ENCODE measurements at regions not wholly inside any gene's neighbourhood (a gene's known extent, or its start where the extent isn't known, plus 50 kb on each side); places are given as distances from the start of the nearest gene placed in this dataset.

- TF ChIP-seq CTCF (IDR thresholded peaks at IDR 0.05) (no peak), POLR2A (IDR thresholded peaks at IDR 0.05) (no peak), POLR2AphosphoS5 (IDR thresholded peaks at IDR 0.05) (no peak)
- 76% methylated on average over 2 of the region's 2 CpGs for WGBS
- intact Hi-C loops (cut with DNase I) = no loop called here
- H3K27me3 ChIP-seq (replicated peaks; ENCODE audit: insufficient read depth) = no peaks in the 10 kb centered on the region
- no peak for DNase-seq (ENCODE audit: low spot score)
- no peaks in the 10 kb centered on the region for H3K4me1 ChIP-seq (replicated peaks)
- no peaks in the 10 kb centered on the region for H3K36me3 ChIP-seq
- H3K9me3 ChIP-seq = no peaks in the 10 kb centered on the region
- H3K27ac ChIP-seq = no peak overlapping the region
- no peak overlapping the region for H3K4me3 ChIP-seq
These were observed 303.4 kb downstream of the PIK3C3 start for GRCh38 chr18:42258301-42258965.

GRCh38 chr18:42261731-42262130 lies 306.7 kb downstream of the PIK3C3 start:
- TF ChIP-seq CTCF (IDR thresholded peaks at IDR 0.05) (no peak), POLR2AphosphoS5 (IDR thresholded peaks at IDR 0.05) (no peak), POLR2A (IDR thresholded peaks at IDR 0.05) (no peak)
- no peaks in the 10 kb centered on the region for H3K9me3 ChIP-seq
- no peak overlapping the region for H3K4me3 ChIP-seq
- no peaks in the 10 kb centered on the region for H3K27me3 ChIP-seq (replicated peaks; ENCODE audit: insufficient read depth)
- intact Hi-C loops (cut with DNase I) = no loop called here
- no peaks in the 10 kb centered on the region for H3K4me1 ChIP-seq (replicated peaks)
- no peak for DNase-seq (ENCODE audit: low spot score)
- H3K36me3 ChIP-seq = no peaks in the 10 kb centered on the region
- H3K27ac ChIP-seq = no peak overlapping the region
- 75% methylated on average over 1 of the region's 1 CpG for WGBS

GRCh38 chr18:42264497-42264896 lies 309.5 kb downstream of the PIK3C3 start:
- Histone ChIP-seq H3K4me1 (replicated peaks) (no peaks in the 10 kb centered on the region), H3K27me3 (replicated peaks; ENCODE audit: insufficient read depth) (no peaks in the 10 kb centered on the region), H3K27ac (no peak overlapping the region), H3K9me3 (no peaks in the 10 kb centered on the region), H3K36me3 (no peaks in the 10 kb centered on the region), H3K4me3 (no peak overlapping the region)
- intact Hi-C loops (cut with DNase I) = no loop called here
- DNase-seq (ENCODE audit: low spot score) = no peak
- TF ChIP-seq POLR2A (IDR thresholded peaks at IDR 0.05) (no peak), POLR2AphosphoS5 (IDR thresholded peaks at IDR 0.05) (no peak), CTCF (IDR thresholded peaks at IDR 0.05) (no peak)

- no peaks in the 10 kb centered on the region for H3K4me1 ChIP-seq (replicated peaks)
- H3K36me3 ChIP-seq = no peaks in the 10 kb centered on the region
- DNase-seq (ENCODE audit: low spot score) = no peak
- no peak overlapping the region for H3K4me3 ChIP-seq
- TF ChIP-seq CTCF (IDR thresholded peaks at IDR 0.05) = no peak
- TF ChIP-seq POLR2A (IDR thresholded peaks at IDR 0.05) = no peak
- TF ChIP-seq POLR2AphosphoS5 (IDR thresholded peaks at IDR 0.05) = no peak
- no peak overlapping the region for H3K27ac ChIP-seq
- WGBS = 36% methylated on average over 7 of the region's 7 CpGs
- intact Hi-C loops (cut with DNase I) = no loop called here
- H3K9me3 ChIP-seq = no peaks in the 10 kb centered on the region
- H3K27me3 ChIP-seq (replicated peaks; ENCODE audit: insufficient read depth) = no peaks in the 10 kb centered on the region
These were observed 313.2 kb downstream of the PIK3C3 start for GRCh38 chr18:42268186-42268725.

- Histone ChIP-seq H3K4me1 (replicated peaks) (no peaks in the 10 kb centered on the region), H3K36me3 (no peaks in the 10 kb centered on the region), H3K27me3 (replicated peaks; ENCODE audit: insufficient read depth) (no peaks in the 10 kb centered on the region), H3K27ac (no peak overlapping the region), H3K4me3 (no peak overlapping the region), H3K9me3 (no peaks in the 10 kb centered on the region)
- TF ChIP-seq CTCF (IDR thresholded peaks at IDR 0.05) (no peak), POLR2A (IDR thresholded peaks at IDR 0.05) (no peak), POLR2AphosphoS5 (IDR thresholded peaks at IDR 0.05) (no peak)
- intact Hi-C loops (cut with DNase I) = no loop called here
- WGBS = 59% methylated on average over 5 of the region's 5 CpGs
- no peak for DNase-seq (ENCODE audit: low spot score)
These were observed 313.8 kb downstream of the PIK3C3 start for GRCh38 chr18:42268798-42269197.
